ENCODE measurements at regions not wholly inside any gene's neighbourhood (a gene's known extent, or its start where the extent isn't known, plus 50 kb on each side); places are given as distances from the start of the nearest gene placed in this dataset.

- H3K4me1 Mint-ChIP-seq, result no peaks in the 10 kb centered on the region
- TF ChIP-seq, protein P1, sequence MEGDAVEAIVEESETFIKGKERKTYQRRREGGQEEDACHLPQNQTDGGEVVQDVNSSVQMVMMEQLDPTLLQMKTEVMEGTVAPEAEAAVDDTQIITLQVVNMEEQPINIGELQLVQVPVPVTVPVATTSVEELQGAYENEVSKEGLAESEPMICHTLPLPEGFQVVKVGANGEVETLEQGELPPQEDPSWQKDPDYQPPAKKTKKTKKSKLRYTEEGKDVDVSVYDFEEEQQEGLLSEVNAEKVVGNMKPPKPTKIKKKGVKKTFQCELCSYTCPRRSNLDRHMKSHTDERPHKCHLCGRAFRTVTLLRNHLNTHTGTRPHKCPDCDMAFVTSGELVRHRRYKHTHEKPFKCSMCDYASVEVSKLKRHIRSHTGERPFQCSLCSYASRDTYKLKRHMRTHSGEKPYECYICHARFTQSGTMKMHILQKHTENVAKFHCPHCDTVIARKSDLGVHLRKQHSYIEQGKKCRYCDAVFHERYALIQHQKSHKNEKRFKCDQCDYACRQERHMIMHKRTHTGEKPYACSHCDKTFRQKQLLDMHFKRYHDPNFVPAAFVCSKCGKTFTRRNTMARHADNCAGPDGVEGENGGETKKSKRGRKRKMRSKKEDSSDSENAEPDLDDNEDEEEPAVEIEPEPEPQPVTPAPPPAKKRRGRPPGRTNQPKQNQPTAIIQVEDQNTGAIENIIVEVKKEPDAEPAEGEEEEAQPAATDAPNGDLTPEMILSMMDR (IDR thresholded peaks at IDR 0.05), result no peak
- no peak for TF ChIP-seq EZH2 (IDR thresholded peaks at IDR 0.05; ENCODE audit: borderline replicate concordance, insufficient read depth, low read depth, low read length, poor library complexity, severe bottlenecking)
- Histone ChIP-seq H3K4me1 (ENCODE audit: control insufficient read depth in 2 of 2, insufficient read depth in 2 of 2, low read length in 2 of 2) (no peaks in the 10 kb centered on the region), H3K9ac (ENCODE audit: low read length) (no peak overlapping the region), H3K79me2 (ENCODE audit: control insufficient read depth, insufficient read depth, low read length) (no peaks in the 10 kb centered on the region), H2AFZ (ENCODE audit: insufficient read depth, low read depth, low read length, poor library complexity, severe bottlenecking) (no peak overlapping the region), H3K4me2 (replicated peaks; ENCODE audit: low read depth, low read length, poor library complexity, severe bottlenecking) (no peak overlapping the region), H3K4me3 (ENCODE audit: control extremely low read depth in 1 of 5, extremely low read depth in 1 of 5, insufficient read depth in 1 of 5, low read depth in 2 of 5, low read length in 4 of 5) (no peak overlapping the region), H3K27ac (ENCODE audit: low read length in 2 of 2) (no peak overlapping the region), H3K27me3 (replicated peaks in 1 of 4; ENCODE audit: control extremely low read depth in 1 of 4, control insufficient read depth in 3 of 4, insufficient read depth in 4 of 4, low read length in 3 of 4) (no peaks in the 10 kb centered on the region), H3K36me3 (replicated peaks in 1 of 2; ENCODE audit: control extremely low read depth in 1 of 2, control insufficient read depth in 1 of 2, extremely low read depth in 1 of 2, insufficient read depth in 2 of 2, low read length in 1 of 2) (no peaks in the 10 kb centered on the region), H4K20me1 (ENCODE audit: control insufficient read depth, insufficient read depth, low read length, poor library complexity, severe bottlenecking) (no peaks in the 10 kb centered on the region), H3K9me3 (ENCODE audit: control extremely low read depth in 1 of 3, control insufficient read depth in 2 of 3, insufficient read depth in 1 of 3, low read length in 2 of 3) (no peaks in the 10 kb centered on the region)
- ChIA-PET POLR2A (no interaction called here), CTCF (no interaction called here)
- intact Hi-C loops (cut with micrococcal nuclease), result no loop called here
- H3K9me3 Mint-ChIP-seq (ENCODE audit: insufficient read depth), result no peaks in the 10 kb centered on the region
- WGBS (ENCODE audit: insufficient coverage), result 100% methylated on average over 1 of the region's 3 CpGs
- DNase-seq (no peak), ATAC-seq (ENCODE audit: low read depth) (no peak)
- no peak overlapping the region for H3K27ac Mint-ChIP-seq
- H3K4me3 Mint-ChIP-seq, result no peak overlapping the region
- H3K27me3 Mint-ChIP-seq, result no peaks in the 10 kb centered on the region
These were observed 79.7 kb upstream of the CRBN start for GRCh38 chr3:3259181-3259580.

- H3K4me3 Mint-ChIP-seq, result no peak overlapping the region
- POLR2A ChIA-PET, result no interaction called here
- H3K27ac Mint-ChIP-seq, result no peak overlapping the region
- H3K4me3 ChIP-seq (ENCODE audit: control extremely low read depth in 1 of 5, extremely low read depth in 1 of 5, insufficient read depth in 1 of 5, low read depth in 2 of 5, low read length in 4 of 5), result no peak overlapping the region
- H3K27me3 Mint-ChIP-seq, result no peaks in the 10 kb centered on the region
- H3K9me3 Mint-ChIP-seq (ENCODE audit: insufficient read depth), result no peaks in the 10 kb centered on the region
- no peak overlapping the region for H3K9ac ChIP-seq (ENCODE audit: low read length)
- no peak overlapping the region for H3K4me2 ChIP-seq (replicated peaks; ENCODE audit: low read depth, low read length, poor library complexity, severe bottlenecking)
- no peak overlapping the region for H3K27ac ChIP-seq (ENCODE audit: low read length in 2 of 2)
- no peaks in the 10 kb centered on the region for H4K20me1 ChIP-seq (ENCODE audit: control insufficient read depth, insufficient read depth, low read length, poor library complexity, severe bottlenecking)
- H3K79me2 ChIP-seq (ENCODE audit: control insufficient read depth, insufficient read depth, low read length), result no peaks in the 10 kb centered on the region
- TF ChIP-seq EZH2 (IDR thresholded peaks at IDR 0.05; ENCODE audit: borderline replicate concordance, insufficient read depth, low read depth, low read length, poor library complexity, severe bottlenecking), result no peak
- TF ChIP-seq, protein P1 (IDR thresholded peaks at IDR 0.05), result no peak
- DNase-seq (no peak), ATAC-seq (ENCODE audit: low read depth) (no peak)
- H3K4me1 ChIP-seq (ENCODE audit: control insufficient read depth in 2 of 2, insufficient read depth in 2 of 2, low read length in 2 of 2), result no peaks in the 10 kb centered on the region
- H3K9me3 ChIP-seq (ENCODE audit: control extremely low read depth in 1 of 3, control insufficient read depth in 2 of 3, insufficient read depth in 1 of 3, low read length in 2 of 3), result no peaks in the 10 kb centered on the region
- no peaks in the 10 kb centered on the region for H3K4me1 Mint-ChIP-seq
- no peak overlapping the region for H2AFZ ChIP-seq (ENCODE audit: insufficient read depth, low read depth, low read length, poor library complexity, severe bottlenecking)
- CTCF ChIA-PET, result no interaction called here
- no peaks in the 10 kb centered on the region for H3K36me3 ChIP-seq (replicated peaks in 1 of 2; ENCODE audit: control extremely low read depth in 1 of 2, control insufficient read depth in 1 of 2, extremely low read depth in 1 of 2, insufficient read depth in 2 of 2, low read length in 1 of 2)
- WGBS (ENCODE audit: insufficient coverage), result no CpG with 5 or more reads among the region's 3 CpGs
- no peaks in the 10 kb centered on the region for H3K27me3 ChIP-seq (replicated peaks in 1 of 4; ENCODE audit: control extremely low read depth in 1 of 4, control insufficient read depth in 3 of 4, insufficient read depth in 4 of 4, low read length in 3 of 4)
- intact Hi-C loops (cut with micrococcal nuclease), result no loop called here
These were observed 78.8 kb upstream of the CRBN start for GRCh38 chr3:3258281-3258680.

All from B cell (primary cell).